ENCODE measurements at regions not wholly inside any gene's neighbourhood (a gene's known extent, or its start where the extent isn't known, plus 50 kb on each side); places are given as distances from the start of the nearest gene placed in this dataset.

GRCh38 chr3:171548917-171549316, 88.7 kb upstream of the TNIK start:
- H3K4me1 ChIP-seq: peaks cover 6% of the 10 kb centered on the region; the same call in 2 of the 3 replicates
- H3K4me2 ChIP-seq: no peak overlapping the region
- DNase-seq (ENCODE audit: low read depth in 1 of 2, low spot score in 1 of 2): no peak
- no peak for FAIRE-seq
- no peak for ATAC-seq
- CTCF ChIA-PET: interaction anchor here (2.3 kb wide), 1 partner anchor 17 kb away, joined by 6 read pairs; no protein-coding TSS in a partner anchor
- POLR2A ChIA-PET: no interaction called here
- no peak overlapping the region for H3K27ac ChIP-seq
- no peaks in the 10 kb centered on the region for H3K9me3 ChIP-seq
- TF ChIP-seq SMC3 (IDR thresholded peaks at IDR 0.05) (no peak), RARB (CRISPR knock-in tag; IDR thresholded peaks at IDR 0.05) (no peak), HOXA7 (CRISPR knock-in tag; IDR thresholded peaks at IDR 0.05) (no peak), ZNF302 (CRISPR knock-in tag; IDR thresholded peaks at IDR 0.05) (no peak), MAX (IDR thresholded peaks at IDR 0.05) (no peak), JUN (IDR thresholded peaks at IDR 0.05) (no peak), NPAS2 (CRISPR knock-in tag; IDR thresholded peaks at IDR 0.05; ENCODE audit: borderline replicate concordance) (no peak), TP53 (CRISPR knock-in tag; IDR thresholded peaks at IDR 0.05) (no peak), RFX5 (IDR thresholded peaks at IDR 0.05) (no peak), NR3C1 (IDR thresholded peaks at IDR 0.05) (no peak), POLR2A (IDR thresholded peaks at IDR 0.05; ENCODE audit: low read length) (no peak)
- TF ChIP-seq, protein P1, sequence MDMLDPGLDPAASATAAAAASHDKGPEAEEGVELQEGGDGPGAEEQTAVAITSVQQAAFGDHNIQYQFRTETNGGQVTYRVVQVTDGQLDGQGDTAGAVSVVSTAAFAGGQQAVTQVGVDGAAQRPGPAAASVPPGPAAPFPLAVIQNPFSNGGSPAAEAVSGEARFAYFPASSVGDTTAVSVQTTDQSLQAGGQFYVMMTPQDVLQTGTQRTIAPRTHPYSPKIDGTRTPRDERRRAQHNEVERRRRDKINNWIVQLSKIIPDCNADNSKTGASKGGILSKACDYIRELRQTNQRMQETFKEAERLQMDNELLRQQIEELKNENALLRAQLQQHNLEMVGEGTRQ (IDR thresholded peaks at IDR 0.05): no peak
- TF ChIP-seq, protein P2, sequence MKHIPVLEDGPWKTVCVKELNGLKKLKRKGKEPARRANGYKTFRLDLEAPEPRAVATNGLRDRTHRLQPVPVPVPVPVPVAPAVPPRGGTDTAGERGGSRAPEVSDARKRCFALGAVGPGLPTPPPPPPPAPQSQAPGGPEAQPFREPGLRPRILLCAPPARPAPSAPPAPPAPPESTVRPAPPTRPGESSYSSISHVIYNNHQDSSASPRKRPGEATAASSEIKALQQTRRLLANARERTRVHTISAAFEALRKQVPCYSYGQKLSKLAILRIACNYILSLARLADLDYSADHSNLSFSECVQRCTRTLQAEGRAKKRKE (CRISPR knock-in tag; IDR thresholded peaks at IDR 0.05; ENCODE audit: low read depth): no peak
- TF ChIP-seq, protein P3, sequence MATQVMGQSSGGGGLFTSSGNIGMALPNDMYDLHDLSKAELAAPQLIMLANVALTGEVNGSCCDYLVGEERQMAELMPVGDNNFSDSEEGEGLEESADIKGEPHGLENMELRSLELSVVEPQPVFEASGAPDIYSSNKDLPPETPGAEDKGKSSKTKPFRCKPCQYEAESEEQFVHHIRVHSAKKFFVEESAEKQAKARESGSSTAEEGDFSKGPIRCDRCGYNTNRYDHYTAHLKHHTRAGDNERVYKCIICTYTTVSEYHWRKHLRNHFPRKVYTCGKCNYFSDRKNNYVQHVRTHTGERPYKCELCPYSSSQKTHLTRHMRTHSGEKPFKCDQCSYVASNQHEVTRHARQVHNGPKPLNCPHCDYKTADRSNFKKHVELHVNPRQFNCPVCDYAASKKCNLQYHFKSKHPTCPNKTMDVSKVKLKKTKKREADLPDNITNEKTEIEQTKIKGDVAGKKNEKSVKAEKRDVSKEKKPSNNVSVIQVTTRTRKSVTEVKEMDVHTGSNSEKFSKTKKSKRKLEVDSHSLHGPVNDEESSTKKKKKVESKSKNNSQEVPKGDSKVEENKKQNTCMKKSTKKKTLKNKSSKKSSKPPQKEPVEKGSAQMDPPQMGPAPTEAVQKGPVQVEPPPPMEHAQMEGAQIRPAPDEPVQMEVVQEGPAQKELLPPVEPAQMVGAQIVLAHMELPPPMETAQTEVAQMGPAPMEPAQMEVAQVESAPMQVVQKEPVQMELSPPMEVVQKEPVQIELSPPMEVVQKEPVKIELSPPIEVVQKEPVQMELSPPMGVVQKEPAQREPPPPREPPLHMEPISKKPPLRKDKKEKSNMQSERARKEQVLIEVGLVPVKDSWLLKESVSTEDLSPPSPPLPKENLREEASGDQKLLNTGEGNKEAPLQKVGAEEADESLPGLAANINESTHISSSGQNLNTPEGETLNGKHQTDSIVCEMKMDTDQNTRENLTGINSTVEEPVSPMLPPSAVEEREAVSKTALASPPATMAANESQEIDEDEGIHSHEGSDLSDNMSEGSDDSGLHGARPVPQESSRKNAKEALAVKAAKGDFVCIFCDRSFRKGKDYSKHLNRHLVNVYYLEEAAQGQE (IDR thresholded peaks at IDR 0.05): no peak
- 74% methylated on average over 3 of the region's 4 CpGs for WGBS (ENCODE audit: missing lambda C conversion rate)
- H3K4me3 ChIP-seq: no peak overlapping the region

GRCh38 chr3:171543759-171544300, 83.6 kb upstream of the TNIK start:
- H3K27ac ChIP-seq: no peak overlapping the region; a peak in 1 of 6 replicates
- WGBS (ENCODE audit: missing lambda C conversion rate): 86% methylated on average over 7 of the region's 7 CpGs

GRCh38 chr3:171542976-171543375, 82.8 kb upstream of the TNIK start:
- no peak for TF ChIP-seq ZC3H11A (IDR thresholded peaks at IDR 0.05)
- no peak for TF ChIP-seq HMGXB4 (CRISPR knock-in tag; IDR thresholded peaks at IDR 0.05; ENCODE audit: borderline replicate concordance)
- no peak for ATAC-seq
- 53% methylated on average over 2 of the region's 2 CpGs for whole genome bisulfite sequencing (ENCODE audit: missing lambda C conversion rate)
- H3K4me2 ChIP-seq: no peak overlapping the region
- H3K4me3 ChIP-seq: no peak overlapping the region
- ChIA-PET CTCF (interaction anchor here (1.1 kb wide), 1 partner anchor 360 kb away, joined by 3 read pairs; no protein-coding TSS in a partner anchor), POLR2A (no interaction called here)
- no peaks in the 10 kb centered on the region for H3K9me3 ChIP-seq
- DNase-seq (ENCODE audit: low read depth in 1 of 2, low spot score in 1 of 2): no peak
- peaks cover 7% of the 10 kb centered on the region; the same call in 2 of the 3 replicates for H3K4me1 ChIP-seq
- no peak for FAIRE-seq
- no peak overlapping the region for H3K27ac ChIP-seq

More at GRCh38 chr3:171543759-171544300, 83.6 kb upstream of the TNIK start:
- H3K9me3 ChIP-seq: no peaks in the 10 kb centered on the region
- peak overlapping the region; percentile 20; the same call in 1 of the 3 replicates for H3K4me2 ChIP-seq
- DNase-seq (ENCODE audit: low read depth in 1 of 2, low spot score in 1 of 2) (no peak), FAIRE-seq (no peak), ATAC-seq (no peak)
- ChIA-PET CTCF (no interaction called here), POLR2A (no interaction called here)
- H3K4me3 ChIP-seq: no peak overlapping the region
- peaks cover 7% of the 10 kb centered on the region; the same call in 2 of the 3 replicates for H3K4me1 ChIP-seq
- TF ChIP-seq, protein P1 (IDR thresholded peaks at IDR 0.05): no peak
- TF ChIP-seq NR3C1 (IDR thresholded peaks at IDR 0.05): no peak
- no peak for TF ChIP-seq RARB (CRISPR knock-in tag; IDR thresholded peaks at IDR 0.05)

All from A549 (cell line).